GM06990 (cell line): ENCODE measurements at regions not wholly inside any gene's neighbourhood (a gene's known extent, or its start where the extent isn't known, plus 50 kb on each side); places are given as distances from the start of the nearest gene placed in this dataset.

Experiments
- DNase-seq: peaks from one replicate; pipeline ENCODE4 v3.0.0-alpha.2; 2011; ENCODE audit not compliant: insufficient read length; ENCODE audit errors: extremely low read depth
- H3K27me3 ChIP-seq: replicated peaks from 2 replicates; pipeline ENCODE4 v1.6.0; 2011; ENCODE audit warnings: low read length; ENCODE audit not compliant: control insufficient read depth, insufficient read depth
- H3K36me3 ChIP-seq: 2 replicates; pipeline ENCODE4 v1.5.1; 2011; ENCODE audit warnings: low read length; ENCODE audit not compliant: control insufficient read depth, insufficient read depth
- H3K4me3 ChIP-seq: replicated peaks from 2 replicates; pipeline ENCODE4 v1.5.1; 2011; ENCODE audit warnings: low read depth, mild to moderate bottlenecking, control low read depth, low read length
- TF ChIP-seq, protein P1 (sequence below): IDR thresholded peaks from 2 replicates; pipeline ENCODE4 v1.5.1; 2011; ENCODE audit warnings: low read length, control low read depth, mild to moderate bottlenecking, inconsistent platforms; ENCODE audit not compliant: insufficient read depth, poor library complexity, severe bottlenecking

DNA sequence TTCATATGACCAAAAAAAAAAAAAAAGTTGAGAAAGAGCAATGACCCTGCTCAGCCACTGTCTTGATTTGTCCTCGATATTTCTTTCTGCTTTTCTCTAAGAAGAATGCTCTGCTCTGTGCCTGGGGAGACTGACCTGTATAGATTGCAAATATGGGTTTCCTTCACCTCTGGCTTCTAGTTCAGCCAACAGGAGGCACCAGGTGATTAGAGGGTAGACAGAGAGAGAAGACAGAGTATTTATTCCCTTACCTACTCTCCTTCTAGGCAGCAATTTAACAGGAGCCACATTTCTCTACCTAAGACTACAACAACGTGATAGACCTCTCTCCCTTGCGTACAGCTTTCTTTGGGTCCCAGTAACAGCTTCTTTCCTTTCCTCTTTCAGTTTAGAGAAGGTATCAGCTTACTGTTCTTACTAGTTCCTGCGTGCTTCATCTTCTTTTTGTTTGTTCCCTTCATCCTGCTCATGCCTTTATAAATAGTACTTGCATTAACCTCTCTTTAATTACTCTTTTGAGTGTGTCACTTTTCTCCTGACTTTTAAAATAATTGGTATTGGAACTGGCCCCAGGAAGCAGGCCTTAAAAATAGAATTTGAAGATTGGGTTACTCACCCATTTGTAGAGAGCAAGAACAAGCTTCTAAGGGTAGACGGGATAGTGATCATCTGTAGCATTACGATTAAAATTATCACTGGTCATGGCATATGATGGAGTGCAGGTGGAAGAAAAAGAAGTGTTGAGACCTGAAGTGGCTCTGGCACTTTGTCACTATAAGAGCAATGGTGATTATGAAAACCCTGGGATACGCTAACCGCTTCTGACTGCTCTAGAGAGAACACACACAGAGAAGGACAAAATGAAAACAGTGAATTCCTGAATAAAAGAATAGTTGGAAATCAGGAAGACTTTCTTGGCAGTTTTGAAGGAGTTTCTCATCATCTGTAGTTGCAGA is 161.2 kb upstream of the FSTL4 start:
- Histone ChIP-seq H3K36me3 (no peaks in the 10 kb centered on the region), H3K27me3 (no peaks in the 10 kb centered on the region), H3K4me3 (no peak overlapping the region)
- no peak for DNase-seq
- TF ChIP-seq, protein P1, sequence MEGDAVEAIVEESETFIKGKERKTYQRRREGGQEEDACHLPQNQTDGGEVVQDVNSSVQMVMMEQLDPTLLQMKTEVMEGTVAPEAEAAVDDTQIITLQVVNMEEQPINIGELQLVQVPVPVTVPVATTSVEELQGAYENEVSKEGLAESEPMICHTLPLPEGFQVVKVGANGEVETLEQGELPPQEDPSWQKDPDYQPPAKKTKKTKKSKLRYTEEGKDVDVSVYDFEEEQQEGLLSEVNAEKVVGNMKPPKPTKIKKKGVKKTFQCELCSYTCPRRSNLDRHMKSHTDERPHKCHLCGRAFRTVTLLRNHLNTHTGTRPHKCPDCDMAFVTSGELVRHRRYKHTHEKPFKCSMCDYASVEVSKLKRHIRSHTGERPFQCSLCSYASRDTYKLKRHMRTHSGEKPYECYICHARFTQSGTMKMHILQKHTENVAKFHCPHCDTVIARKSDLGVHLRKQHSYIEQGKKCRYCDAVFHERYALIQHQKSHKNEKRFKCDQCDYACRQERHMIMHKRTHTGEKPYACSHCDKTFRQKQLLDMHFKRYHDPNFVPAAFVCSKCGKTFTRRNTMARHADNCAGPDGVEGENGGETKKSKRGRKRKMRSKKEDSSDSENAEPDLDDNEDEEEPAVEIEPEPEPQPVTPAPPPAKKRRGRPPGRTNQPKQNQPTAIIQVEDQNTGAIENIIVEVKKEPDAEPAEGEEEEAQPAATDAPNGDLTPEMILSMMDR = no peak

DNA sequence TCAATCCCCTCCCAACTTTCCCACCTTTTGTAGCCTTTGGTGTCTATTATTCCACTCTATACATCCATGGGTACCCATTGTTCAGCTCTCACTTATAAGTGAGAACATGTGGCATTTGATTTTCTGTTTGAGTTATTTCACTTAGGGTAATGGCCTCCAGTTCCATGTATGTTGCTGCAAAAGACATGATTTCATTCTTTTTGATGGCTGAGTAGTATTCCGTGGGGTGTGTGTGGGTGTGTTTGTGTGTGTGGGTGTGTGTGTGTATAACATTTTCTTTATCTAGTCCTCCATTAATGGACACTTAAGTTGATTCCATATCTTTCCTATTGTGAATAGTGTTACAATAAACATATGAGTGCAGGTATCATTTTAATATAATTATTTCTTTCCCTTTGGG is 157.5 kb upstream of the FSTL4 start:
- no peak for DNase-seq
- TF ChIP-seq, protein P1 = no peak
- Histone ChIP-seq H3K4me3 (no peak overlapping the region), H3K36me3 (no peaks in the 10 kb centered on the region), H3K27me3 (no peaks in the 10 kb centered on the region; the same call in 1 of the 2 replicates)

DNA sequence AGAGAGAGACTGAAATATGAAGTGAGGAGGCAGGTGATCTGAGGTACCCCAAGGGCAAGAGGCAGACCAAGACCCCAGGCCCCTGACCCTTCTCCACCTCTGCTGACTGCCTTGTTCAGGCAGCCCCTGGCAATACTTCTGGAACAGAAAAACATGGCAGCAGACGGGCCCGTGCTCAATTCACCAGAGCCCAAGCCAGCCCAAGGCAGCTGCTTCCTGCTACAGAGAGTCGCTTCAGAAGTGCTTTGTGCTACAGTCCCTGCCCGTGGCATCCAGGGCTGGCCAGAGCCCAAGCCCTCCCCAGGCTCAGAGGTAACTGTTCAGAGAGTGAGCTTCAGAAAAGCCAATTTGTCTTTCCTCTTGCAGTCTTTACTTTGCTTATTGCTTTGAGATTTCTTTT is 151.4 kb upstream of the FSTL4 start:
- Histone ChIP-seq H3K36me3 (no peaks in the 10 kb centered on the region), H3K4me3 (no peak overlapping the region), H3K27me3 (no peaks in the 10 kb centered on the region; the same call in none of the 2 replicates)
- DNase-seq = no peak
- TF ChIP-seq, protein P1 = no peak

DNA sequence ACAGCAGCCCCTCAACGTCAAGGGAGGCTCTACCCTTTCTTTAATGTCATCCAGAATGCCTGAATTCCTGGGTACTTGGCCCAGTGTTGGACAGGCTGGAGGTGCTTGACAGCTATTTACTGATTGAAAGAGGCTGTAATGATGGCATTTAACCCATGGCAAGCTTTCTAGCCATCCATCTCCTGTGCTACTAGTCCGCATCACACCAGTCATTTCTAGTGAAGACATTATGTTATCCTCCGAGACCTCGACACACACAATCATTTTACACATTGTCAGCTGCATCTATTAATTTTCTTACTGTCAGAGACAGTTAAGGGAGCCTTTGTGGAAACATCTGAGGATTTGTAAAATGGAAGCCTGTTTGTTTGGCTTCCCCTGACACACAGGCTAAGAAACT is 149.3 kb upstream of the FSTL4 start:
- Histone ChIP-seq H3K4me3 (no peak overlapping the region), H3K27me3 (no peaks in the 10 kb centered on the region; the same call in none of the 2 replicates), H3K36me3 (no peaks in the 10 kb centered on the region)
- TF ChIP-seq, protein P1 = no peak
- DNase-seq = no peak

DNA sequence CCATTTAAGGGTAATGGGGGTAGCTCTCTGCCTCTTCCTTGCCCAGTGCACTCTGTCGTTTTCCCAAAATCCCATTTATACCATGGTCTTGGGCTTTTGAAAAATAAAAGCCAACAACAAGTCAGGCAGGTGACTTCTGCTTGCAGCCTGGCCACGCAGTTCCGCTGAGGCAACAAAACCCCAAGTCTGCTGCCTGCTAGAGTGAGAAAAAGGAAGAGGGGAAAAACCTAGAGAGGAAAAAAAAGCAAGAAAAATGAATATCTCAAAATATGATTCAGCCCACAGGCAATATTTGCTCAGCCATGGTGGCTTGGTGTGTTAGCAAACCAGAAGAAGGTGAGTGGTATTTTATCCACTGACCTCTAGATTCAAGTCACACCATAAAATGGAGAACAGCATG is 148.2 kb upstream of the FSTL4 start:
- no peaks in the 10 kb centered on the region; the same call in none of the 2 replicates for H3K27me3 ChIP-seq
- TF ChIP-seq, protein P1 = no peak
- H3K4me3 ChIP-seq = no peak overlapping the region
- no peaks in the 10 kb centered on the region for H3K36me3 ChIP-seq
- DNase-seq = no peak

DNA sequence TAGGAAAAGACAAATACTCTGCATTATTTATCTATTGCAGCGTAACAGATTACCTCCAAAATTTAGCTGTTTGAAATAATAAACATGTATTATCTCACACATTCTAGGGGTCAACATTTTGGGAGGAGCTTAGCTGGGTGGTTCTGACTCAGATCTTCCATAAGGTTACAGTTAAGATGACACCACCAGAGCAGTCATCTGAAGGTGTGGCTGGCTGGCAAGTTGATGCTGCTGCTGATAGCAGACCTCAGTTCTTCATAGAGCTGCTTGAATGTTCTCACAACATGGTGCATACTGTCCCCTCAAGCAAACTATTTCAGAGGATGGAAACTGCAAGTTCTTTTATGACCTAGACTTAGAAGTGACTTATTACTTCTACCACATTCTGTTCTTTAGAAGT is 146.3 kb upstream of the FSTL4 start:
- no peak for DNase-seq
- TF ChIP-seq, protein P1 = no peak
- Histone ChIP-seq H3K36me3 (no peaks in the 10 kb centered on the region), H3K4me3 (no peak overlapping the region), H3K27me3 (no peaks in the 10 kb centered on the region; the same call in none of the 2 replicates)
